ENCODE measurements at regions not wholly inside any gene's neighbourhood (a gene's known extent, or its start where the extent isn't known, plus 50 kb on each side); places are given as distances from the start of the nearest gene placed in this dataset.

DNA sequence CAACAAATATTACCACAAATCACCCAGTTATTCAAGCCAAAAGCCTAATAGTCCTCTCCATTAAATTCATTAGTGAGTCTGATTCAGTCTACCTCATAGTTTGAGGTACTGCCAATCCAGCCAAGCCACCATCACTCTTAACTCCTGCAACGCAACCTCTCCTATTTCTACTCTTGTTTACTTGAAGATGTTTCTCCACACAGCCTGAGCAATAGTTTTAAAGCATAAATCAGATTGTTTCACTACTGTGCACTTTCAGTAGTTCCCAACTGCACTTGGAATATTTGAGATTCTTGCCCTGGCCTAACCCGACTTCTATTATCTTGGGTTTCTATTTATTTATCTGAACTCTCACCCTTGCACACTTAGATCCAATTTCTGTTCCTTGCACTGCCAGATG lies 85.5 kb downstream of the YIPF5 start:
- DNase-seq, result no peak

DNA sequence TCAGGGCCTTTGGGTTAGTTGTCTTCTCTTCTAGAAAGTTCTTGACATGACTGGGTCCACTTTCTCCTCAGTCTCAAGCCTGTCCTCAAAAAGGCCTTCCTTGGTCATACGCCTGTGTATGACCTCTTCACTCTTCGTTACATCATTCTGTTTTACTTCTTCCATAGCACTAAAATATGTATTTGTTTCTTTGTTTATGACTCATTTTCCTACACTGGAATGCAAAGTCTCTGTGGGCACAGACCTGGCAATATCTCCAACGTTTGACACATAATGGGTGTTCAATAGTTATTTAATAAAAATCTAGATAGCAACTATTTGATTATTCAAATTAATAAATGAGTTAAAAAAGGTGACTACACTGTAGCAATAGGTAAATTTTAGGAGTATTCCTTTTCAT lies 85.1 kb downstream of the YIPF5 start:
- DNase-seq, result no peak

DNA sequence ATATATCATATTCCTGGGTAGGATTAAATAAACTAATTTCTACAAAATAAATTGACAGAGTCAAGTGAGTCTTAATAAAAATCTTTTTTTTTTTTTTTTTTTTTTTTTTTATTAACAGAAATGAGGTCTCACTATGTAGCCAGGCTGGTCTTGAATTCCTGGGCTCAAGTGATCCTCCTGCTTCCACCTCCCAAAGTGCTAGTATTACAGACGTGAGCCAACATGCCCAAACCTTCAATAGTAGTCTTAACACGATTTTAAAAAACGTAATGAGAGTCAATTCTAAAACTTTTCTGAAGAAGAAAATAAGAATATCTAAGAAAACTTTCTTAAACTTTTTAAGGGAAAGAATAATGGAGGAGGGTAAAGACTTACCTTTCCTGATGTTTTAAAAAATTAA lies 84.2 kb downstream of the YIPF5 start:
- DNase-seq, result no peak

DNA sequence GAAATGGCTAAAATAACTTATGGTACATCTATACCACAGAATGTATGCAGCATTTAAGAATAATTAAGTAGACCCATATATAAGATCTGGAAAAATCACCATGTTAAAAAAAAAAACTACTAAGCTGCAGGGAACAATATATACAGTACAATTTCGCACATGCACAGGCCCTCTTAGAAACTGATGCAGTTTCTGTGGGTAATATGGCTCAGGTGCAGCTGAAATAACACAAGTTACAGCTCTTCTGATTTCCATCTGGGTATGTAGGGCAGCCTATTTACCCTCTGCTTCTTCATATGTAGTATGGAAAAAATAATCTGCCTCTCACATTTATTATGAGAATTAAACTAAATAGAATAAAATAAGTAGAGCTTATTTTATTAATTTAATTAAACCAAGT lies 82.9 kb downstream of the YIPF5 start:
- DNase-seq, result no peak

DNA sequence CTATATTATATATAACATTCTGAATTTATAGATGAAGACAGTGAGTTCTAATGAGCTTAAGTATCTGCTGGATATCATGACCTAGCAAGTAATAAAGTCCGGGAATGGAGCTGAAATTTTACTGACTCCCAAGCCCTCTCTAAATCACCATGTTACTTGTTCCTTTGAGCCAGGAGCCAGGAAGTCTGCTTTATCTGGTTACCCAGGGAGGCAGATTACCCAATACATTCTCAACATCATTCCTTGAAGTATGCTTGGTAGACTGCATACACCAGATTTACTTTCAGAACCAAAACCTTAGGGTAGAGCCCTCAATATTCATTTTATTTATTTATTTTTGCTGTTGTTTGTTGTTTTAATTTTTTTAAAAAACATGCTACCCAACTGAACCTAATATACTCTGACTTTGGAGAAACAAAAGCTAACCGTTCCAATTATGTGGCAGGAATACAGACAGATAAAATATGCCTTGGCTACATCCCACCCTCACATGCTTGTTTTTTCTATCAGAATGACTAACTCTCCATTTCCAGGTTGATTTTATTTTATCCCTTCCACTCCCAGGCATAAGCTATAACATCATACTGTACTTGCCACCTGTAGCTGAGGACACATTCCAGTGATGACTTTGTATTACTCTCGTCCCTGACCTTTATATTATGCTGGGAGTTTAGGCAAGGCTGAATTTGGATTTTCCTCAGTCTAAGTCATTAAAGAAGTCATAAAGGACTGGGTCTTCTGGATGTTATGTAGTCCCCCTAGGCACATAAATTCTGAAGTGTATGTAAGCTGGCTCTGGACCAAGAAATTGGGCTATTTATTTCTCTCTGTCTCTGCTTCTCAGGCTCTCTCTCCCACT lies 82.0 kb downstream of the YIPF5 start:
- no peak for DNase-seq

DNA sequence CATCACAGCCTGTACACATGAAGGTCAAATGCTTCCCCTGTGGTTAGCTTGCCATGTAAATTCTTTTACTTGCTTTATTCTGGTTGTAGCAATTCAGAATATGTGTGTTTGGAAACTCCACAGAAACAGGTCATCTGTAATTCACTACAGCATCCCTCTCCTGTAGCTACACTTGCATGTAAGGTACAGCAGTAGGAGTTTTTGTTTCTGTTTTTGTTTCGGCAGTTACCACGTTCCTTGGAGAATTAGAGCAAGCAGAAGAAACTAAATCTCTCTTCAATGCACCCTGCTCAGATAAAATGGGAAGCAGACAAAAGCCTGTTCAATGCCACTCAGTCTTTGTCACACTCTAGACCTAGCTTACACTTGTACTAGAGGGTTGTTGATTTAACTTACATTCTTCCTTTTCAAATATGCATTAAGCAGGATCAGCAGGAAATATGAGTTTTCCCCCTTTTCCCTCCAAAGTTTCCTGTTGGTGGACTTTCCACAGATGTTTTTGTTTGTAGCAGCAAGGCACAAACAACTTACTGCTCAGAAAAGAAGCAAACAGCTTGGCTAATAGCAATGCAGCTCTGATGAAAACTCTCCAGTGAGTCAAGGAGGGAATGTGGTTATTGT lies 80.9 kb downstream of the YIPF5 start:
- DNase-seq, result no peak

DNA sequence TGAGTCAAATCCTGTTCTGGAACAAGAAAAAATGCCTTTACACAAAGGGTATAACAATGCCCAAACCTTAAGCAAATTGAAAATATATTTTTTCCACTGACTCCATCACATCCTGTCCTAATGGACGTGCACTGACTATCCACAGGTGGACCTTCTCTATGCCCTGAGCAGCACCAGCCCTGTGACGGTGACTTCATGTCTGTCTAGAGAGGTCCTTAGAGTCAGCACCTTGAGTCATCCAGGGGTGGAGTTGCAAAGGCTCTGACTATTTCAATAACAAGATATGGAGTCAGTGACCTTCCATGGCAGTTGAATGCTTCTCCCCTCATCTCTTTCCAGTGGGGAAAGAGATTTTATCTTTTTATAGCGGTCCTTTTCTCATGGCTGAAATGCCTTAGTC lies 78.0 kb downstream of the YIPF5 start:
- no peak for DNase-seq

DNA sequence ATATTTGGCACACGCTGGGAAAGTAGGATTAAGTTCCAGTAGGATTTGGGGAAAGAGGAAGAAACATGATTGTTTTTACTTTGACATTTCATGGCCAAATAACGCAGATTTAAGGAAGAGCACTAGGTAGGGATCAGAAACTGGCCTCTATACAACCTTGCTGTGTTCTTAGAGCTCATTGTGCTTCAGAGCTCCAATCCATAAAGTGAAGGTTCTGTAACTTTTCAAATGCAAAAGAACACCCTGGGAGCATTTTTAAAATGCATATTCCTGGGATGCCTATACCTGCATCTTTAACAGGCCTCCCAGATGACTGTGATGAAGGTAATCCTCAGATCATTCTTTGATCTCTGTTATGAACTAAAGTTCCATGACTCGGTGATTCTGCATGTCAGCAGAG lies 77.1 kb downstream of the YIPF5 start:
- no peak for DNase-seq

DNA sequence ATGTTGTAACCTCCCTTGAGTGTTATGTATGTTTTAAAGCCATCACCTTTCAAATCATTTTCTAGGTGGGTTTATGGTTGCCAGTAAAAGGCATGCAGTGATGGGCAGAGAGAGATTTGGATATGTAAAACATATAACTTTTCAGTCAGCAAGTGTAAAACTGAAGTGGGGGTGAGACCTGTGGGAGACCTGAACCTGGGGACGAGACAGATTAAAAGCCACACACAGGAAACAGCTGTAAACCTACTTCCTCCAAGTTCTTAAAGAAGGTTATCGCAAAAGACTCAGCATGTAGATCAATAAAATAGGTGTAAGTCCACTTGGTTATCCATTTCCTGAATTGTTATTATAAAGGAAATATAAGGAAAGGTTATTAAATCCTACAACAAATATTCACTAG lies 76.6 kb downstream of the YIPF5 start:
- no peak for DNase-seq

DNA sequence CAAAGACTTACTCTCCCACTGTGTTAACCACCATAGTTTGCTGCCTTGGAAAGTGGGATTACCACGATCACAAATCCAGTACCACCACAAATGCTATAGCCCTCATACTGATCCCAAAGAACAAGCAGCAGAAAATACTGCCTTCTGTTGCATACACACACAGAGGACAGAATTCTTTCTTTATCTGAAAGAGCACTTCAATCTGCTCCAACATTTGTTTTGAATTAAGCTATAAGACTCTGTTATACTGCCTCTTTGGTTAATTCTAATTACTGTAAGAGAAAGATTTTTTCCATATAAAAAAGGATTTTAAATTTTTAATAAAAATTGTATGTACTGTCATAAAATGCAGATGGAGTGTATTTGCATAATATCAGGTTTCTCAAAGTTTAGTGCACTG lies 69.8 kb downstream of the YIPF5 start:
- no peak for DNase-seq

DNA sequence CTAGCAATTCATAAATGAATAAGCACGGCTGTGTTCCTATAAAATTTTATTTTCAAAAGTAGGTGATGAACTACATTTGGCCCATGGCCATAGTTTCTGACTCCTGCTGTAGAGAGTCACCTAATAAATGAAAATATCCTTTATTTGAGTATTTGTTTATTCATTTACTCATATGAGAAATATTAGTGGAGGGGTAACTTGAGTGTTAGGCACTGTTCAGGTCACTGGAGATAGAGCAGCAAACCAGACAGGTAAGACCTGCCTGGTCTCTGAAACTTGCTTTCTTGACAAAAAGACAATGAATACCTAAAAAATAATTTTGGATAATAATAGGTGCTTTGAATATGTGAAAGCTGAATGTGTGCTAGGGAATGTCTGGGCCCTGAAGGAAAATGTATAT lies 68.8 kb downstream of the YIPF5 start:
- DNase-seq, result no peak

DNA sequence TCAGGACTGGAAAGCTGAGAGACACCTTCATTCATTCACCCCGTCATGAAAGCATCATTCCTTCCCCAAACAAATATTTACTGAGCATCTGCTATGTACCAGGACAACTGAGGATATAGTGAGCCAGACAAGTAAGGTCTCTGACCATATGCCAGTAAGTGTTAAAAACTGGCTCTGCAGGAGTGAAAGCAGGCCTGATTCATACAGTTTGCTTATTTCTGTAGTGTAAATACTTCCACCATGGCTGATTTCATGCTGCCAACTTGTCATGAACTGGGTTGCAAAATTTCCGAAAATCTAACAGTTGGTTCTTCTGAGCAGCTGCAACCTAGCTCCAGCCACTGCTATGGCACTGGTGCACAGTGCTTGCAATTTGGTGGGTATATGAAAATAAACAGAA lies 68.1 kb downstream of the YIPF5 start:
- no peak for DNase-seq

DNA sequence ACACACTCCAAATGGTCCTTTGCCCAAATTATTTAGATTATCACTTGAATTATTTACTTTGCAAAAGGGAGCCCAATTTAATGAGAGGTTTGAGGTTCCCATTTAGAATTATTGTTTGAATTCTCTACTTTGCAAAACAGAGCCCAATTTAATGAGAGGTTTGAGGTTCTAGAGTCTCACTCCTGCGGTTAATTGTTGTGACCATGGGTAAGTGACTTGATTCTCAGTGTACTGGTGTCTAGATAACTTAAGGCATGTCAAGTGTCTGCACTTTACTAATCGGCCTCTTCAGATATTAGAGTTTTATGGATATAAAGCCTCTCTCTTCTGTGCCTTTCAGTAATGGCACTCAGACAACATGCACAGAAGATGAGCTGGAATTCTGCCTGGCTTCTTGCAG lies 67.5 kb downstream of the YIPF5 start:
- DNase-seq, result no peak

DNA sequence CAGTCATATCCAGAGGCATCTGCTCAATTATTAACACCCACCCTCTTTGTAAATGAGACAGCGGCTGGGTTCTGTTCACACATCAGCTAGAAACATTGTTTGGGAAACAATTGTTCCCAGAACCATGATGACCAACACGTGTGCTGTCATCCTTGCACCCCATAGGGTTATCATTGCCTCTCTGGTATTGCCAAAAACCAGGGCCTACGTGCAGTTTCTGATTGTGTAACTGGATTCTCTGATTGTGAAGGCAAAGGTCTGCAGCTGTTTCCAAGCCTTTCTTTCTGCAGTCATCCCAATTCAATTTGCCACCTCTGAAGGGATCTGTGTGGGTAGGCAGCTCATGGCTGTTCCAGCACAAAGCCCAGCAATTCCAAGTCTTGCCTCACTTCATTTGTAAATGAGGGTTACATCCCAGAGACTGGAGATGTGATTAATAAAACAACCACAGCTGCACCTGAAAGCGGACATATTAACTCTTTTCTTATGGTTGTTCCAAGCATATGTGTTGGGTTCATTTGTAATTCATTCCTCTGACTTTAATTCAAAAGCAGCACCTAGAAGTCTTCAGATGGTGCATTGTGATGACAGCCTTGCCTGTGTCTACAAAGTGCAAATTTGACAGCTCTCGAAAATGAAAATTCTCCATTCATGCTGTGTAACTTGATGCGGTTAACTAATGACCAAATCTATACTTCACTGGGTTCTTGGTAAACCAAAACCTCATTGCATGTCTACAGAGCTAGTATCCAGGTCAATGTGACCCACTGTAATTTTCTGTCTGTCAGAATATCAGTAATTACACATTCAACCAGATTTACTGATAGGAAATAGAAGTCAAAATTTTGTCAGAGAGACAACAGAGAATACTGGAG lies 66.6 kb downstream of the YIPF5 start:
- DNase-seq, result no peak

DNA sequence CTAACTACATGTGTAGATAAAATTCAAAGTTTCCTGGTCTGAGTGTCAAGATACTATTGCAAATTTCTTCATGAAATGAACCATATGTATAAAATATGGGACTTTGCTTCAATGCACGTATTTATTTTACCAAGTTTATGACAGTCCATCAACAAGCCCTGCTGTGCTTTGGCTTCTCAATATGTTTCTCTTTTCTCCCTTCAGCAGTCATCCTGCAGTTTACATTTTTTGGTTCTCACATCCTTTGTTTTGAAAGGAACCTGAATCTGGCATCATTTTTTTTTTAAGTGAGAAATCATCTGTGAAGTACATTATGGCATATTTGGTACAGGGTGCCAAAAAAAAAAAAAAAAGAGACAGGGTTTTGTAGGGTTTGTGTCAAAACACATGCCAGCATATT lies 65.1 kb downstream of the YIPF5 start:
- no peak for DNase-seq

DNA sequence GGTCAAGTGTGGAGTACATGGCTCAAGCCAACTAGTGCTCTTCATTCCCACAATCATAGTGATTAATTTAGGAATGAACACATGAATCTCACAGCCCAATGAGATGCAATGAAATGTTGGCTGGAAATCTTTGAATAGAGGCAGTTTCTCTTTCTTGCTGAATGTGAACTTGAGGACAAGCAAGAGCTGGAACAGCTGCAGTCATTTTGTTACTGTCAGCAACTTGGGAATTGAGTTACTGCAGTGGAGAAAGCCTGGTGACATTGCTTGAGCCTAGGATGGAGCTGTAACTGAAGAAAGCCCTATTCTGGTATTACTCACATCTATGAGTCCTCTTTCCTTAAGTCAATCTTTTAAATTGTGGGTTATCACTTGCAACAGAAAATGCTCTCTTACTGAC lies 62.3 kb downstream of the YIPF5 start:
- DNase-seq, result no peak

Measured in kidney glomerular epithelial cell (primary cell).